DND-41 (cell line): ENCODE measurements at regions not wholly inside any gene's neighbourhood (a gene's known extent, or its start where the extent isn't known, plus 50 kb on each side); places are given as distances from the start of the nearest gene placed in this dataset.
"Not testable (repeated sequence)": the region's sequence is repeated elsewhere in the genome, so short reads cannot be mapped to it uniquely, and the experiment has no call there.

Experiments used
- ATAC-seq: fragments of 200-7000 bp; cut with Tn5 transposase; 3 replicates; pipeline ENCODE4 v1.9.1; 2021; ENCODE audit warnings: low read depth; ENCODE audit not compliant: insufficient read depth
- DNase-seq: peaks from one replicate; pipeline ENCODE4 v3.0.0-alpha.2; 2020
- H2AFZ ChIP-seq: 2 replicates; pipeline ENCODE4 v1.6.0; 2012; ENCODE audit warnings: low read depth, low read length
- H3K27ac ChIP-seq: 2 replicates; pipeline ENCODE4 v1.5.1; 2012; ENCODE audit warnings: low read length, inconsistent platforms
- H3K27me3 ChIP-seq: fragments of 200-600 bp; sonication (generic); 2 replicates; pipeline ENCODE4 v1.6.0; 2012; ENCODE audit warnings: low read length, mild to moderate bottlenecking, inconsistent platforms; ENCODE audit not compliant: insufficient read depth, poor library complexity
- H3K36me3 ChIP-seq: 2 replicates; pipeline ENCODE4 v1.5.1; 2012; ENCODE audit warnings: low read length, inconsistent platforms; ENCODE audit not compliant: insufficient read depth
- H3K4me1 ChIP-seq: 2 replicates; pipeline ENCODE4 v1.5.1; 2012; ENCODE audit warnings: mild to moderate bottlenecking, low read length; ENCODE audit not compliant: insufficient read depth
- H3K4me2 ChIP-seq: 2 replicates; pipeline ENCODE4 v1.6.0; 2012; ENCODE audit warnings: mild to moderate bottlenecking, moderate library complexity, low read length, inconsistent platforms; ENCODE audit not compliant: insufficient read depth
- H3K4me3 ChIP-seq, 2 experiments: fragments of 200-600 bp in 1 of 2; shearing (Covaris generic) in 1 of 2; 2 replicates each; pipeline ENCODE4 v1.5.1; 2012 to 2016; ENCODE audit warnings: inconsistent platforms in 2 of 2, low read length in 2 of 2, mild to moderate bottlenecking in 2 of 2, low read depth in 1 of 2, moderate library complexity in 1 of 2
- H3K79me2 ChIP-seq: 2 replicates; pipeline ENCODE4 v1.6.0; 2012; ENCODE audit warnings: low read length, inconsistent platforms; ENCODE audit not compliant: insufficient read depth
- H3K9ac ChIP-seq: 2 replicates; pipeline ENCODE4 v1.6.0; 2012; ENCODE audit warnings: low read depth, mild to moderate bottlenecking, inconsistent platforms, low read length, moderate library complexity
- H3K9me3 ChIP-seq: 2 replicates; pipeline ENCODE4 v1.5.1; 2012; ENCODE audit warnings: low read length, moderate library complexity, mild to moderate bottlenecking, inconsistent platforms; ENCODE audit not compliant: insufficient read depth, severe bottlenecking
- H4K20me1 ChIP-seq: 2 replicates; pipeline ENCODE4 v1.6.0; 2012; ENCODE audit warnings: low read length; ENCODE audit not compliant: insufficient read depth
- CTCF ChIP-seq: IDR thresholded peaks from 2 replicates; pipeline ENCODE4 v1.5.1; 2012; ENCODE audit warnings: borderline replicate concordance, low read length, moderate library complexity, mild to moderate bottlenecking; ENCODE audit not compliant: poor library complexity, severe bottlenecking; ENCODE audit errors: extremely low read depth
- EZH2 ChIP-seq: IDR thresholded peaks from 3 replicates; pipeline ENCODE4 v1.6.1; 2012; ENCODE audit warnings: borderline replicate concordance, low read depth, mild to moderate bottlenecking, moderate library complexity, low read length, inconsistent platforms; ENCODE audit not compliant: severe bottlenecking

- Histone ChIP-seq H4K20me1 (no peaks in the 10 kb centered on the region), H2AFZ (peak overlapping the region; percentile 40; the same call in 1 of the 2 replicates), H3K27ac (no peak overlapping the region), H3K27me3 (no peaks in the 10 kb centered on the region), H3K4me2 (peak overlapping the region; percentile 50), H3K9ac (no peak overlapping the region; the same call in 1 of the 2 replicates), H3K9me3 (no peaks in the 10 kb centered on the region), H3K4me1 (peaks cover 14% of the 10 kb centered on the region), H3K79me2 (no peaks in the 10 kb centered on the region), H3K36me3 (no peaks in the 10 kb centered on the region), H3K4me3 (no peak overlapping the region)
- no peak for TF ChIP-seq EZH2
- peak; percentile 85 for TF ChIP-seq CTCF
- DNase-seq: peak; percentile 69
- peak; percentile 77 for ATAC-seq
Measured at GRCh38 chr6:27795697-27796494, 116.3 kb downstream of the OR2B2 start.

- no peak overlapping the region for H3K4me3 ChIP-seq
- DNase-seq (no peak), ATAC-seq (no peak)
- no peak overlapping the region for H3K27ac ChIP-seq
- H3K4me1 ChIP-seq: peaks cover 11% of the 10 kb centered on the region
- peaks cover 3% of the 10 kb centered on the region for H3K27me3 ChIP-seq
- TF ChIP-seq CTCF (no peak), EZH2 (no peak)
- no peak overlapping the region for H3K9ac ChIP-seq
- no peaks in the 10 kb centered on the region for H3K79me2 ChIP-seq
- H3K4me2 ChIP-seq: no peak overlapping the region
- H3K9me3 ChIP-seq: no peaks in the 10 kb centered on the region
- no peak overlapping the region for H2AFZ ChIP-seq
- H4K20me1 ChIP-seq: no peaks in the 10 kb centered on the region
- H3K36me3 ChIP-seq: no peaks in the 10 kb centered on the region
Measured at GRCh38 chr6:27791182-27791943, 120.8 kb downstream of the OR2B2 start.

GRCh38 chr6:27788376-27788775 is 123.8 kb downstream of the OR2B2 start:
- not testable (repeated sequence) for H3K4me3 ChIP-seq, H3K4me2 ChIP-seq, H4K20me1 ChIP-seq, H3K9me3 ChIP-seq, H2AFZ ChIP-seq, H3K27ac ChIP-seq, ATAC-seq, H3K36me3 ChIP-seq, DNase-seq, H3K79me2 ChIP-seq, H3K27me3 ChIP-seq, H3K9ac ChIP-seq, H3K4me1 ChIP-seq

- Histone ChIP-seq H3K36me3 (no peaks in the 10 kb centered on the region), H3K27me3 (peaks cover 8% of the 10 kb centered on the region), H3K9ac (no peak overlapping the region), H4K20me1 (no peaks in the 10 kb centered on the region), H3K9me3 (no peaks in the 10 kb centered on the region), H3K27ac (no peak overlapping the region), H3K4me3 (no peak overlapping the region), H3K79me2 (no peaks in the 10 kb centered on the region), H3K4me2 (no peak overlapping the region), H2AFZ (no peak overlapping the region; the same call in 1 of the 2 replicates), H3K4me1 (no peaks in the 10 kb centered on the region)
- ATAC-seq (peak; percentile 27; the same call in 1 of the 3 replicates), DNase-seq (no peak)
- TF ChIP-seq EZH2: no peak
Measured at GRCh38 chr6:27786048-27786447, 126.1 kb downstream of the OR2B2 start.
